SK-N-SH (cell line): ENCODE measurements at regions not wholly inside any gene's neighbourhood (a gene's known extent, or its start where the extent isn't known, plus 50 kb on each side); places are given as distances from the start of the nearest gene placed in this dataset.

Experiments used
- CTCF ChIA-PET: fragments of 300-600, 350-600 bp; formaldehyde crosslinking; extraction: SDS; loops from one replicate; lab custom pipeline; 2021; lab: Yijun Ruan, JAX
- POLR2A ChIA-PET: fragments of 350-600 bp; sonication (Branson Sonifier 250); formaldehyde crosslinking; extraction: SDS; loops from one replicate; lab custom pipeline; 2020; ENCODE audit warnings: antibody characterized with exemption, inconsistent platforms; lab: Yijun Ruan, JAX
- DNase-seq: peaks from one replicate; pipeline ENCODE4 v3.0.0; 2012
- H2AFZ ChIP-seq: fragments of 200-600 bp; sonication (generic); 2 replicates; pipeline ENCODE4 v1.8.1; 2016; ENCODE audit warnings: antibody characterized with exemption, mild to moderate bottlenecking, low read depth
- H3F3A ChIP-seq: fragments of 200-600 bp; sonication (generic); replicated peaks from 2 replicates; pipeline ENCODE3; 2016; ENCODE audit warnings: antibody characterized with exemption, mild to moderate bottlenecking; ENCODE audit not compliant: insufficient read depth
- H3K27ac ChIP-seq, 2 experiments: fragments of 200-500 bp in 1 of 2; fragments of 200-600 bp in 1 of 2; sonication (Bioruptor generic) in 1 of 2; sonication (generic), shearing (Covaris generic) in 1 of 2; 2 replicates each; pipeline versions ENCODE4 v1.5.1 to v1.6.1; 2014 to 2016; ENCODE audit warnings: low read depth in 2 of 2, inconsistent platforms in 1 of 2, low read length in 1 of 2, mild to moderate bottlenecking in 1 of 2, mixed read lengths in 1 of 2
- H3K27me3 ChIP-seq: fragments of 200-600 bp; sonication (generic), shearing (Covaris generic); 2 replicates; pipeline ENCODE4 v1.6.1; 2016; ENCODE audit warnings: mixed run types; ENCODE audit not compliant: insufficient read depth
- H3K36me3 ChIP-seq, 2 experiments: fragments of 200-500 bp in 1 of 2; fragments of 200-600 bp in 1 of 2; sonication (Bioruptor generic) in 1 of 2; sonication (generic) in 1 of 2; replicated peaks in 1 of 2; 2 replicates each; pipeline versions ENCODE3 to v1.5.1; 2014 to 2016; ENCODE audit warnings: low read length in 1 of 2, mild to moderate bottlenecking in 1 of 2; ENCODE audit not compliant: insufficient read depth in 2 of 2, control insufficient read depth in 1 of 2
- H3K4me1 ChIP-seq, 2 experiments: fragments of 200-500 bp in 1 of 2; fragments of 200-600 bp in 1 of 2; sonication (Bioruptor generic) in 1 of 2; sonication (generic), shearing (Covaris generic) in 1 of 2; 2 replicates each; pipeline versions ENCODE4 v1.5.1 to v1.6.1; 2014 to 2016; ENCODE audit warnings: low read depth in 1 of 2, low read length in 1 of 2, mixed run types in 1 of 2; ENCODE audit not compliant: insufficient read depth in 2 of 2, control insufficient read depth in 1 of 2
- H3K4me2 ChIP-seq: fragments of 200-600 bp; sonication (generic), shearing (Covaris generic); 2 replicates; pipeline ENCODE4 v1.6.1; 2017; ENCODE audit warnings: mixed run types
- H3K4me3 ChIP-seq, 2 experiments: fragments of 200-500 bp in 1 of 2; fragments of 200-600 bp in 1 of 2; sonication (Bioruptor generic) in 1 of 2; sonication (generic), shearing (Covaris generic) in 1 of 2; 2 replicates each; pipeline versions ENCODE4 v1.5.1 to v1.8.1; 2014 to 2016; ENCODE audit warnings: low read depth in 2 of 2, inconsistent platforms in 1 of 2, low read length in 1 of 2, mild to moderate bottlenecking in 1 of 2, mixed read lengths in 1 of 2, moderate library complexity in 1 of 2
- H3K79me2 ChIP-seq: fragments of 200-600 bp; sonication (generic); 2 replicates; pipeline ENCODE4 v1.8.1; 2017; ENCODE audit warnings: mild to moderate bottlenecking; ENCODE audit not compliant: insufficient read depth
- H3K9ac ChIP-seq: fragments of 200-600 bp; sonication (generic); 2 replicates; pipeline ENCODE4 v1.6.1; 2017; ENCODE audit warnings: mixed run types
- H3K9me2 ChIP-seq: fragments of 200-600 bp; sonication (generic); 2 replicates; pipeline ENCODE4 v1.6.1; 2017; ENCODE audit warnings: mixed run types
- H3K9me3 ChIP-seq: fragments of 200-600 bp; sonication (generic); 2 replicates; pipeline ENCODE4 v1.6.1; 2017; ENCODE audit warnings: mixed run types, mild to moderate bottlenecking, moderate library complexity
- H4K20me1 ChIP-seq: fragments of 200-600 bp; sonication (generic); 2 replicates; pipeline ENCODE4 v1.6.1; 2017; ENCODE audit warnings: mild to moderate bottlenecking, mixed run types; ENCODE audit not compliant: insufficient read depth
- CHD2 ChIP-seq: fragments of 150-350 bp; IDR thresholded peaks from 2 replicates; pipeline ENCODE4 v1.6.1; 2018; ENCODE audit warnings: low read length; ENCODE audit not compliant: partially characterized antibody
- ELF1 ChIP-seq: IDR thresholded peaks from 2 replicates; pipeline ENCODE4 v1.4.0; 2012
- EP300 ChIP-seq, 2 experiments: IDR thresholded peaks; 2 replicates each; pipeline versions ENCODE4 v1.4.0 to v1.6.1; 2012; ENCODE audit warnings: borderline replicate concordance in 1 of 2, low read depth in 1 of 2, low read length in 1 of 2
- FOSL2 ChIP-seq: IDR thresholded peaks from 2 replicates; pipeline ENCODE4 v1.4.0; 2012; ENCODE audit warnings: low read depth, mild to moderate bottlenecking, moderate library complexity, borderline replicate concordance
- FOXJ3 ChIP-seq: sonication (generic); formaldehyde crosslinking; IDR thresholded peaks from 2 replicates; pipeline ENCODE4 v1.5.1; 2020; ENCODE audit warnings: mild to moderate bottlenecking, missing genetic modification reagents
- FOXM1 ChIP-seq: IDR thresholded peaks from 2 replicates; pipeline ENCODE4 v1.4.0; 2012; ENCODE audit warnings: low read depth, mild to moderate bottlenecking
- GATA2 ChIP-seq: sonication (generic); formaldehyde crosslinking; IDR thresholded peaks from 2 replicates; pipeline ENCODE4 v1.5.0; 2020; ENCODE audit warnings: mild to moderate bottlenecking, missing genetic modification reagents
- MEF2A ChIP-seq: IDR thresholded peaks from 2 replicates; pipeline ENCODE4 v1.4.0; 2012; ENCODE audit warnings: low read depth, borderline replicate concordance
- MXI1 ChIP-seq: IDR thresholded peaks from 2 replicates; pipeline ENCODE4 v1.6.1; 2012; ENCODE audit warnings: mild to moderate bottlenecking, low read depth, low read length, improper control_type of control experiment
- NRF1 ChIP-seq: IDR thresholded peaks from 2 replicates; pipeline ENCODE4 v1.6.1; 2012; ENCODE audit warnings: low read depth, mild to moderate bottlenecking, low read length
- POLR2AphosphoS5 ChIP-seq: IDR thresholded peaks from 2 replicates; pipeline ENCODE4 v1.6.1; 2012; ENCODE audit warnings: low read depth, low read length
- RAD21 ChIP-seq: IDR thresholded peaks from 2 replicates; pipeline ENCODE4 v1.6.1; 2012; ENCODE audit warnings: mild to moderate bottlenecking, low read length
- RFX5 ChIP-seq: IDR thresholded peaks from 2 replicates; pipeline ENCODE4 v1.6.1; 2012; ENCODE audit warnings: mild to moderate bottlenecking, improper control_type of control experiment, low read length
- SIN3A ChIP-seq: IDR thresholded peaks from 2 replicates; pipeline ENCODE4 v1.6.1; 2012; ENCODE audit warnings: low read depth, mild to moderate bottlenecking, low read length, moderate library complexity, borderline replicate concordance
- SMC3 ChIP-seq: IDR thresholded peaks from 2 replicates; pipeline ENCODE4 v1.6.1; 2012; ENCODE audit warnings: low read depth, low read length, improper control_type of control experiment
- WGBS: methylation state at CpG from one replicate; pipeline ENCODE4 v1.1.6; 2017; ENCODE audit warnings: low lambda C conversion rate; 5-methylcytosine and 5-hydroxymethylcytosine counted together
- TF ChIP-seq, protein P1 (sequence below): fragments of 150-350 bp; IDR thresholded peaks from 2 replicates; pipeline ENCODE4 v1.6.1; 2017; ENCODE audit warnings: antibody characterized with exemption, low read length, low read depth, borderline replicate concordance
- TF ChIP-seq, protein P2 (sequence below): IDR thresholded peaks from 2 replicates; pipeline ENCODE4 v1.4.0; 2012; ENCODE audit warnings: low read depth
- TF ChIP-seq, protein P3 (sequence below): IDR thresholded peaks from 2 replicates; pipeline ENCODE4 v1.6.1; 2012; ENCODE audit warnings: mild to moderate bottlenecking, low read depth, low read length, moderate library complexity
- TF ChIP-seq, protein P4 (sequence below): fragments of 200-600 bp; sonication (generic); IDR thresholded peaks from 2 replicates; pipeline ENCODE4 v1.6.1; 2017; ENCODE audit warnings: antibody characterized with exemption, mild to moderate bottlenecking, moderate library complexity
- TF ChIP-seq, protein P5 (sequence below): fragments of 150-350 bp; IDR thresholded peaks from 2 replicates; pipeline ENCODE4 v1.6.1; 2016; ENCODE audit warnings: mild to moderate bottlenecking, low read depth, low read length

DNA sequence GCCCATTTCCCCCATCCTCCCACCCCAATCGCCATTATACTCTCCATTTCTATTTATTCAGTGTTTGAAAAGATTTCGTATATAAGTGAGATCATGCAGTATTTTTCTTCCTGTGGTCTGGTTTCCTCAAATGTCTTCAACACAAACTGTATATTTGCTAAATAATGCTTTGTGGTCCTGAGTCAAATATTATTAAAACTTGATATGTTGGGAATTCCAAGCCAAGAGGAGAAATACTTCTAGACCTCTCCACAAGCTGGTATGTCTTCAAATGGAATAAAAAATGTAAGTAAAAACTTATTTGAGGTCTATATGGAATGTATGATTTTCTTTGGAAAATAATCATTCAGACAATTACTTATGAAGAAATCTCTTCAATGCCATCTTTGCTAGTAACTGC lies 122.5 kb upstream of the TSC22D2 start:
- POLR2A ChIA-PET: no interaction called here
- Histone ChIP-seq H3K4me1 (no peaks in the 10 kb centered on the region), H3K79me2 (no peaks in the 10 kb centered on the region), H3K9me3 (peaks cover 12% of the 10 kb centered on the region), H3K27me3 (no peaks in the 10 kb centered on the region), H3K36me3 (no peaks in the 10 kb centered on the region), H3K4me3 (no peak overlapping the region), H3F3A (no peaks in the 10 kb centered on the region), H3K9me2 (no peaks in the 10 kb centered on the region), H4K20me1 (no peaks in the 10 kb centered on the region), H3K4me2 (no peak overlapping the region), H3K27ac (no peak overlapping the region), H2AFZ (peak overlapping the region; percentile 86; the same call in 1 of the 2 replicates), H3K9ac (no peak overlapping the region)
- DNase-seq: no peak
- WGBS: 84% methylated on average over 2 of the region's 2 CpGs
- TF ChIP-seq MEF2A (no peak), SMC3 (no peak), EP300 (IDR thresholded peaks at IDR 0.05; ENCODE audit: borderline replicate concordance in 1 of 2, low read depth in 1 of 2, low read length in 1 of 2) (no peak), FOXM1 (no peak)
- TF ChIP-seq, protein P1, sequence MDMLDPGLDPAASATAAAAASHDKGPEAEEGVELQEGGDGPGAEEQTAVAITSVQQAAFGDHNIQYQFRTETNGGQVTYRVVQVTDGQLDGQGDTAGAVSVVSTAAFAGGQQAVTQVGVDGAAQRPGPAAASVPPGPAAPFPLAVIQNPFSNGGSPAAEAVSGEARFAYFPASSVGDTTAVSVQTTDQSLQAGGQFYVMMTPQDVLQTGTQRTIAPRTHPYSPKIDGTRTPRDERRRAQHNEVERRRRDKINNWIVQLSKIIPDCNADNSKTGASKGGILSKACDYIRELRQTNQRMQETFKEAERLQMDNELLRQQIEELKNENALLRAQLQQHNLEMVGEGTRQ: no peak
- TF ChIP-seq, protein P2, sequence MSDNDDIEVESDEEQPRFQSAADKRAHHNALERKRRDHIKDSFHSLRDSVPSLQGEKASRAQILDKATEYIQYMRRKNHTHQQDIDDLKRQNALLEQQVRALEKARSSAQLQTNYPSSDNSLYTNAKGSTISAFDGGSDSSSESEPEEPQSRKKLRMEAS: no peak
- CTCF ChIA-PET: interaction anchor here (0.8 to 2.7 kb wide), 12 partner anchors 10 to 406 kb away, joined by 3 to 34 read pairs (median 5); no protein-coding TSS in a partner anchor

DNA sequence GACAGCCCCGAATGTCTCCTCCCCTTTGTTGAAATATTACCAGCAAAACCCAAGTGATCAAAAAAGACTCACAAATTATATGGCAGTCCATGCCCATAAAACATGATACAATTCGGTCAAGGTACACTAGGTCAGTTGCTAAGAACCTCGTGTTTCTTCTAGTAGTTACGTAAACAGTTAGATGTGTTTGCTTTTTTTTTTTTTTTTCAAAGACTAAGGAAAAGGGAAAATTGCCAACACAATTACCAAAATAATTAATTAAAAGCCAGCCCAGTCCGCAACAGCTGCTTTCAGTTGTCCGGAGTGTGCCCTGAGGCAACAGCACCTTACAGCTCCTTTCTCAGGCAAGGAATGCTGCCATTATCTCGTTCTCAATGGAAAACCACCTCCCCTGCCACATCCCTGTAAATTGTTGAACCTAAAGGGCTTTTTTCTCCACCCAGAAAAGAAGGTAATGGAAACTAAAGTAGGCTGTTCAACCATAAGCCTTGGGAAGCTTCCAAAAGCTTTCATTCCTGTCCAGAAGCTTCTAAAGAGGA lies 129.2 kb upstream of the TSC22D2 start:
- Histone ChIP-seq H3K27me3 (no peaks in the 10 kb centered on the region), H3K9me2 (no peaks in the 10 kb centered on the region), H3K4me2 (no peak overlapping the region), H3K9me3 (peaks cover 12% of the 10 kb centered on the region), H3K4me1 (peaks cover 3 to 5% of the 10 kb centered on the region in 2 experiments; a peak in 2 of 4 replicates), H3K27ac (no peak overlapping the region), H3K4me3 (no peak overlapping the region), H3K9ac (no peak overlapping the region), H3K36me3 (no peaks in the 10 kb centered on the region), H2AFZ (no peak overlapping the region), H3F3A (no peaks in the 10 kb centered on the region), H4K20me1 (no peaks in the 10 kb centered on the region), H3K79me2 (no peaks in the 10 kb centered on the region)
- 76% methylated on average over 7 of the region's 7 CpGs for WGBS
- DNase-seq: no peak
- CTCF ChIA-PET: interaction anchor here (1.5 kb wide), 1 partner anchor 217 kb away, joined by 6 read pairs; no protein-coding TSS in a partner anchor
- TF ChIP-seq, protein P3, sequence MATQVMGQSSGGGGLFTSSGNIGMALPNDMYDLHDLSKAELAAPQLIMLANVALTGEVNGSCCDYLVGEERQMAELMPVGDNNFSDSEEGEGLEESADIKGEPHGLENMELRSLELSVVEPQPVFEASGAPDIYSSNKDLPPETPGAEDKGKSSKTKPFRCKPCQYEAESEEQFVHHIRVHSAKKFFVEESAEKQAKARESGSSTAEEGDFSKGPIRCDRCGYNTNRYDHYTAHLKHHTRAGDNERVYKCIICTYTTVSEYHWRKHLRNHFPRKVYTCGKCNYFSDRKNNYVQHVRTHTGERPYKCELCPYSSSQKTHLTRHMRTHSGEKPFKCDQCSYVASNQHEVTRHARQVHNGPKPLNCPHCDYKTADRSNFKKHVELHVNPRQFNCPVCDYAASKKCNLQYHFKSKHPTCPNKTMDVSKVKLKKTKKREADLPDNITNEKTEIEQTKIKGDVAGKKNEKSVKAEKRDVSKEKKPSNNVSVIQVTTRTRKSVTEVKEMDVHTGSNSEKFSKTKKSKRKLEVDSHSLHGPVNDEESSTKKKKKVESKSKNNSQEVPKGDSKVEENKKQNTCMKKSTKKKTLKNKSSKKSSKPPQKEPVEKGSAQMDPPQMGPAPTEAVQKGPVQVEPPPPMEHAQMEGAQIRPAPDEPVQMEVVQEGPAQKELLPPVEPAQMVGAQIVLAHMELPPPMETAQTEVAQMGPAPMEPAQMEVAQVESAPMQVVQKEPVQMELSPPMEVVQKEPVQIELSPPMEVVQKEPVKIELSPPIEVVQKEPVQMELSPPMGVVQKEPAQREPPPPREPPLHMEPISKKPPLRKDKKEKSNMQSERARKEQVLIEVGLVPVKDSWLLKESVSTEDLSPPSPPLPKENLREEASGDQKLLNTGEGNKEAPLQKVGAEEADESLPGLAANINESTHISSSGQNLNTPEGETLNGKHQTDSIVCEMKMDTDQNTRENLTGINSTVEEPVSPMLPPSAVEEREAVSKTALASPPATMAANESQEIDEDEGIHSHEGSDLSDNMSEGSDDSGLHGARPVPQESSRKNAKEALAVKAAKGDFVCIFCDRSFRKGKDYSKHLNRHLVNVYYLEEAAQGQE: no peak
- TF ChIP-seq FOSL2: no peak
- no peak for TF ChIP-seq FOXJ3 (CRISPR knock-in tag)
- no peak for TF ChIP-seq EP300 (IDR thresholded peaks at IDR 0.05; ENCODE audit: borderline replicate concordance in 1 of 2, low read depth in 1 of 2, low read length in 1 of 2)
- TF ChIP-seq MXI1: no peak
- TF ChIP-seq, protein P4, sequence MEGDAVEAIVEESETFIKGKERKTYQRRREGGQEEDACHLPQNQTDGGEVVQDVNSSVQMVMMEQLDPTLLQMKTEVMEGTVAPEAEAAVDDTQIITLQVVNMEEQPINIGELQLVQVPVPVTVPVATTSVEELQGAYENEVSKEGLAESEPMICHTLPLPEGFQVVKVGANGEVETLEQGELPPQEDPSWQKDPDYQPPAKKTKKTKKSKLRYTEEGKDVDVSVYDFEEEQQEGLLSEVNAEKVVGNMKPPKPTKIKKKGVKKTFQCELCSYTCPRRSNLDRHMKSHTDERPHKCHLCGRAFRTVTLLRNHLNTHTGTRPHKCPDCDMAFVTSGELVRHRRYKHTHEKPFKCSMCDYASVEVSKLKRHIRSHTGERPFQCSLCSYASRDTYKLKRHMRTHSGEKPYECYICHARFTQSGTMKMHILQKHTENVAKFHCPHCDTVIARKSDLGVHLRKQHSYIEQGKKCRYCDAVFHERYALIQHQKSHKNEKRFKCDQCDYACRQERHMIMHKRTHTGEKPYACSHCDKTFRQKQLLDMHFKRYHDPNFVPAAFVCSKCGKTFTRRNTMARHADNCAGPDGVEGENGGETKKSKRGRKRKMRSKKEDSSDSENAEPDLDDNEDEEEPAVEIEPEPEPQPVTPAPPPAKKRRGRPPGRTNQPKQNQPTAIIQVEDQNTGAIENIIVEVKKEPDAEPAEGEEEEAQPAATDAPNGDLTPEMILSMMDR: no peak
- TF ChIP-seq SIN3A: no peak
- TF ChIP-seq GATA2 (CRISPR knock-in tag): no peak
- no peak for TF ChIP-seq RFX5
- no peak for TF ChIP-seq POLR2AphosphoS5
- TF ChIP-seq ELF1: no peak
- no peak for TF ChIP-seq MEF2A
- no peak for TF ChIP-seq RAD21
- TF ChIP-seq, protein P5, sequence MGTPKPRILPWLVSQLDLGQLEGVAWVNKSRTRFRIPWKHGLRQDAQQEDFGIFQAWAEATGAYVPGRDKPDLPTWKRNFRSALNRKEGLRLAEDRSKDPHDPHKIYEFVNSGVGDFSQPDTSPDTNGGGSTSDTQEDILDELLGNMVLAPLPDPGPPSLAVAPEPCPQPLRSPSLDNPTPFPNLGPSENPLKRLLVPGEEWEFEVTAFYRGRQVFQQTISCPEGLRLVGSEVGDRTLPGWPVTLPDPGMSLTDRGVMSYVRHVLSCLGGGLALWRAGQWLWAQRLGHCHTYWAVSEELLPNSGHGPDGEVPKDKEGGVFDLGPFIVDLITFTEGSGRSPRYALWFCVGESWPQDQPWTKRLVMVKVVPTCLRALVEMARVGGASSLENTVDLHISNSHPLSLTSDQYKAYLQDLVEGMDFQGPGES: no peak
- TF ChIP-seq CHD2: no peak
- TF ChIP-seq NRF1: no peak
- POLR2A ChIA-PET: interaction anchor here (0.7 kb wide), 1 partner anchor 177 kb away, joined by 3 read pairs; no protein-coding TSS in a partner anchor
